GM12873 (cell line): ENCODE measurements at regions not wholly inside any gene's neighbourhood (a gene's known extent, or its start where the extent isn't known, plus 50 kb on each side); places are given as distances from the start of the nearest gene placed in this dataset.

Experiments
- CTCF ChIP-seq: IDR thresholded peaks from 2 replicates; pipeline ENCODE4 v1.5.1; 2012; ENCODE audit warnings: low read depth, mild to moderate bottlenecking, moderate library complexity, low read length, control low read depth; ENCODE audit not compliant: insufficient read depth; ENCODE audit errors: missing control alignments

GRCh38 chr15:98528046-98528725, 120.2 kb upstream of the IGF1R start:
- no peak for TF ChIP-seq CTCF

- no peak for TF ChIP-seq CTCF
These were observed 118.9 kb upstream of the IGF1R start for GRCh38 chr15:98529205-98530145.

GRCh38 chr15:98530570-98530969, 117.8 kb upstream of the IGF1R start:
- no peak for TF ChIP-seq CTCF

GRCh38 chr15:98532063-98532462, 116.3 kb upstream of the IGF1R start:
- TF ChIP-seq CTCF = no peak

- TF ChIP-seq CTCF = no peak
These were observed 111.4 kb upstream of the IGF1R start for GRCh38 chr15:98536976-98537375.

GRCh38 chr15:98537516-98538060, 110.8 kb upstream of the IGF1R start:
- TF ChIP-seq CTCF = no peak

- TF ChIP-seq CTCF = no peak
These were observed 106.8 kb upstream of the IGF1R start for GRCh38 chr15:98541519-98541918.
